ENCODE measurements at regions not wholly inside any gene's neighbourhood (a gene's known extent, or its start where the extent isn't known, plus 50 kb on each side); places are given as distances from the start of the nearest gene placed in this dataset.

- no peak for TF ChIP-seq POLR2A (IDR thresholded peaks at IDR 0.05; ENCODE audit: low read depth, low read length)
- TF ChIP-seq, protein P1, sequence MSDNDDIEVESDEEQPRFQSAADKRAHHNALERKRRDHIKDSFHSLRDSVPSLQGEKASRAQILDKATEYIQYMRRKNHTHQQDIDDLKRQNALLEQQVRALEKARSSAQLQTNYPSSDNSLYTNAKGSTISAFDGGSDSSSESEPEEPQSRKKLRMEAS (IDR thresholded peaks at IDR 0.05; ENCODE audit: insufficient read depth, insufficient read length): no peak
- no peak for TF ChIP-seq JUN (IDR thresholded peaks at IDR 0.05; ENCODE audit: borderline replicate concordance, insufficient read depth, insufficient read length, low read depth)
- no peak for TF ChIP-seq POLR2AphosphoS5 (IDR thresholded peaks at IDR 0.05; ENCODE audit: insufficient read depth, low read depth, low read length)
- TF ChIP-seq MYC (IDR thresholded peaks at IDR 0.05; ENCODE audit: low read depth, low read length): no peak
- TF ChIP-seq, protein P2, sequence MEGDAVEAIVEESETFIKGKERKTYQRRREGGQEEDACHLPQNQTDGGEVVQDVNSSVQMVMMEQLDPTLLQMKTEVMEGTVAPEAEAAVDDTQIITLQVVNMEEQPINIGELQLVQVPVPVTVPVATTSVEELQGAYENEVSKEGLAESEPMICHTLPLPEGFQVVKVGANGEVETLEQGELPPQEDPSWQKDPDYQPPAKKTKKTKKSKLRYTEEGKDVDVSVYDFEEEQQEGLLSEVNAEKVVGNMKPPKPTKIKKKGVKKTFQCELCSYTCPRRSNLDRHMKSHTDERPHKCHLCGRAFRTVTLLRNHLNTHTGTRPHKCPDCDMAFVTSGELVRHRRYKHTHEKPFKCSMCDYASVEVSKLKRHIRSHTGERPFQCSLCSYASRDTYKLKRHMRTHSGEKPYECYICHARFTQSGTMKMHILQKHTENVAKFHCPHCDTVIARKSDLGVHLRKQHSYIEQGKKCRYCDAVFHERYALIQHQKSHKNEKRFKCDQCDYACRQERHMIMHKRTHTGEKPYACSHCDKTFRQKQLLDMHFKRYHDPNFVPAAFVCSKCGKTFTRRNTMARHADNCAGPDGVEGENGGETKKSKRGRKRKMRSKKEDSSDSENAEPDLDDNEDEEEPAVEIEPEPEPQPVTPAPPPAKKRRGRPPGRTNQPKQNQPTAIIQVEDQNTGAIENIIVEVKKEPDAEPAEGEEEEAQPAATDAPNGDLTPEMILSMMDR (IDR thresholded peaks at IDR 0.05; ENCODE audit: extremely low read depth in 1 of 2, insufficient read depth in 1 of 2, low read depth in 1 of 2, low read length in 2 of 2): no peak
- TF ChIP-seq GATA2 (IDR thresholded peaks at IDR 0.05; ENCODE audit: insufficient read depth, insufficient read length, low read depth, low read length): no peak
- no peak for TF ChIP-seq EZH2 (IDR thresholded peaks at IDR 0.05; ENCODE audit: borderline replicate concordance, low read depth, low read length, severe bottlenecking)
- H3K9ac ChIP-seq (replicated peaks; ENCODE audit: extremely low read depth, insufficient read depth, low read length): no peak overlapping the region
- ChIA-PET POLR2A (no interaction called here), CTCF (no interaction called here)
- H3K36me3 ChIP-seq (ENCODE audit: control insufficient read depth in 2 of 2, extremely low read depth in 1 of 2, insufficient read depth in 2 of 2, low read length in 2 of 2): no peaks in the 10 kb centered on the region
- dilution Hi-C loops (cut with MboI; ENCODE audit: extremely low pct_ligation_motif_present, low sequenced_read_pairs) (no loop called here), intact Hi-C loops (cut with micrococcal nuclease) (no loop called here)
- no peaks in the 10 kb centered on the region for H3K27me3 ChIP-seq (ENCODE audit: control insufficient read depth in 2 of 2, insufficient read depth in 2 of 2, low read length in 2 of 2)
- no peaks in the 10 kb centered on the region for H3K4me1 ChIP-seq (ENCODE audit: control insufficient read depth, extremely low read depth, insufficient read depth, low read length)
- no peaks in the 10 kb centered on the region for H3K9me3 ChIP-seq (replicated peaks; ENCODE audit: control insufficient read depth, insufficient read depth, low read length)
- H3K4me3 ChIP-seq (replicated peaks in 1 of 3; ENCODE audit: insufficient read depth in 1 of 3, low read depth in 1 of 3, low read length in 3 of 3): no peak overlapping the region
- no peak for DNase-seq (ENCODE audit: low read depth, low spot score)
- H3K79me2 ChIP-seq (ENCODE audit: control insufficient read depth, insufficient read depth, low read length): no peaks in the 10 kb centered on the region
- no peak overlapping the region for H2AFZ ChIP-seq (ENCODE audit: low read depth, low read length)
- H3K27ac ChIP-seq (ENCODE audit: insufficient read depth, low read depth, low read length): no peak overlapping the region
- H3K9me1 ChIP-seq (replicated peaks; ENCODE audit: control insufficient read depth, extremely low read depth, insufficient read depth, low read length): no peaks in the 10 kb centered on the region
- FAIRE-seq: no peak
- no TSS peak for BruUV-seq (replicated peaks)
- no peaks in the 10 kb centered on the region for H4K20me1 ChIP-seq (replicated peaks; ENCODE audit: control insufficient read depth, extremely low read depth, insufficient read depth, low read length)
- no peak overlapping the region for H3K4me2 ChIP-seq (ENCODE audit: insufficient read depth, low read length)
These were observed 816.1 kb upstream of the IGFBP7 start for GRCh38 chr4:57926311-57926710.

Data from endothelial cell of umbilical vein (primary cell).